ENCODE measurements at regions not wholly inside any gene's neighbourhood (a gene's known extent, or its start where the extent isn't known, plus 50 kb on each side); places are given as distances from the start of the nearest gene placed in this dataset.
A peak's percentile ranks its signal among the peaks of the same experiment; 100 is the strongest.

GRCh38 chr18:51668101-51668500 lies 470.6 kb upstream of the MEX3C start:
- Histone ChIP-seq H3K9ac (ENCODE audit: insufficient read depth, low read length) (no peak overlapping the region), H3K79me2 (ENCODE audit: control insufficient read depth, insufficient read depth, low read length) (no peaks in the 10 kb centered on the region), H3K36me3 (ENCODE audit: control insufficient read depth, insufficient read depth, low read length) (no peaks in the 10 kb centered on the region), H3K27me3 (ENCODE audit: control insufficient read depth, insufficient read depth, low read length) (no peaks in the 10 kb centered on the region), H3K4me3 (replicated peaks in 1 of 4; ENCODE audit: control extremely low read depth in 1 of 4, insufficient read depth in 1 of 4, low read depth in 3 of 4, low read length in 4 of 4) (no peak overlapping the region), H3K4me2 (ENCODE audit: extremely low read depth, insufficient read depth, low read length) (no peak overlapping the region), H4K20me1 (ENCODE audit: control insufficient read depth, extremely low read depth, insufficient read depth, low read length) (no peaks in the 10 kb centered on the region), H3K27ac (ENCODE audit: insufficient read depth, low read length) (no peak overlapping the region), H2AFZ (ENCODE audit: low read length) (no peak overlapping the region), H3K9me3 (ENCODE audit: control insufficient read depth, insufficient read depth, low read depth, low read length) (no peaks in the 10 kb centered on the region), H3K4me1 (ENCODE audit: control insufficient read depth, extremely low read depth, insufficient read depth, low read length) (no peaks in the 10 kb centered on the region)
- no peak for TF ChIP-seq EZH2 (IDR thresholded peaks at IDR 0.05; ENCODE audit: low read length, missing control alignments)
- TF ChIP-seq, protein P1, sequence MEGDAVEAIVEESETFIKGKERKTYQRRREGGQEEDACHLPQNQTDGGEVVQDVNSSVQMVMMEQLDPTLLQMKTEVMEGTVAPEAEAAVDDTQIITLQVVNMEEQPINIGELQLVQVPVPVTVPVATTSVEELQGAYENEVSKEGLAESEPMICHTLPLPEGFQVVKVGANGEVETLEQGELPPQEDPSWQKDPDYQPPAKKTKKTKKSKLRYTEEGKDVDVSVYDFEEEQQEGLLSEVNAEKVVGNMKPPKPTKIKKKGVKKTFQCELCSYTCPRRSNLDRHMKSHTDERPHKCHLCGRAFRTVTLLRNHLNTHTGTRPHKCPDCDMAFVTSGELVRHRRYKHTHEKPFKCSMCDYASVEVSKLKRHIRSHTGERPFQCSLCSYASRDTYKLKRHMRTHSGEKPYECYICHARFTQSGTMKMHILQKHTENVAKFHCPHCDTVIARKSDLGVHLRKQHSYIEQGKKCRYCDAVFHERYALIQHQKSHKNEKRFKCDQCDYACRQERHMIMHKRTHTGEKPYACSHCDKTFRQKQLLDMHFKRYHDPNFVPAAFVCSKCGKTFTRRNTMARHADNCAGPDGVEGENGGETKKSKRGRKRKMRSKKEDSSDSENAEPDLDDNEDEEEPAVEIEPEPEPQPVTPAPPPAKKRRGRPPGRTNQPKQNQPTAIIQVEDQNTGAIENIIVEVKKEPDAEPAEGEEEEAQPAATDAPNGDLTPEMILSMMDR (conservative IDR thresholded peaks at IDR 0.05 in 1 of 2, IDR thresholded peaks at IDR 0.05 in 1 of 2; ENCODE audit: low read depth in 1 of 2, low read length in 2 of 2), result peak; percentile 34 to 61
- DNase-seq (ENCODE audit: low read depth in 2 of 2), result peak; percentile 11 to 36

DNA sequence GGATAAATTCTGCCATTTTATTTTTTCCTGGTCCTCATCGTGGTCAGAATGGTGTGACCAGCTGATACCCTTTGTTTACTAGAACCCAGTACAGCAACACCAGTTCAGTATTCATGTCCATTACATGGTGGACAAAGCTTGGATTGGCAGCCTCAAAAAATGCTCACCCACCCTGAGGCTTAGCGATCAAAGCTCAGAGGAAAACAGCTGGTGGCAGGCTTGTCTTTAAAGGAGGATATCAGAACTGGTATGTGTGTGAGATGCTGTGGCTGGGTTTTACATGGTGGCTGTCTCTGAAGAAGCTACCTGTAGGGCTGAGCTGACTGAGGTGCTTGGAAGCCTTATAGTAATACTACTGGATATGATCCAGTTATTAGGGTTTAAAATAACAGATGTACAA lies 471.1 kb upstream of the MEX3C start:
- no peaks in the 10 kb centered on the region for H3K4me1 ChIP-seq (ENCODE audit: control insufficient read depth, extremely low read depth, insufficient read depth, low read length)
- H3K27ac ChIP-seq (ENCODE audit: insufficient read depth, low read length), result no peak overlapping the region
- H3K27me3 ChIP-seq (ENCODE audit: control insufficient read depth, insufficient read depth, low read length), result no peaks in the 10 kb centered on the region
- H3K9me3 ChIP-seq (ENCODE audit: control insufficient read depth, insufficient read depth, low read depth, low read length), result no peaks in the 10 kb centered on the region
- DNase-seq (ENCODE audit: low read depth in 2 of 2), result no peak
- H3K79me2 ChIP-seq (ENCODE audit: control insufficient read depth, insufficient read depth, low read length), result no peaks in the 10 kb centered on the region
- no peak overlapping the region for H2AFZ ChIP-seq (ENCODE audit: low read length)
- no peak overlapping the region for H3K9ac ChIP-seq (ENCODE audit: insufficient read depth, low read length)
- H3K36me3 ChIP-seq (ENCODE audit: control insufficient read depth, insufficient read depth, low read length), result no peaks in the 10 kb centered on the region
- no peak overlapping the region for H3K4me2 ChIP-seq (ENCODE audit: extremely low read depth, insufficient read depth, low read length)
- H4K20me1 ChIP-seq (ENCODE audit: control insufficient read depth, extremely low read depth, insufficient read depth, low read length), result no peaks in the 10 kb centered on the region
- no peak for TF ChIP-seq EZH2 (IDR thresholded peaks at IDR 0.05; ENCODE audit: low read length, missing control alignments)
- TF ChIP-seq, protein P1 (conservative IDR thresholded peaks at IDR 0.05 in 1 of 2, IDR thresholded peaks at IDR 0.05 in 1 of 2; ENCODE audit: low read depth in 1 of 2, low read length in 2 of 2), result no peak
- H3K4me3 ChIP-seq (replicated peaks in 1 of 4; ENCODE audit: control extremely low read depth in 1 of 4, insufficient read depth in 1 of 4, low read depth in 3 of 4, low read length in 4 of 4), result no peak overlapping the region

DNA sequence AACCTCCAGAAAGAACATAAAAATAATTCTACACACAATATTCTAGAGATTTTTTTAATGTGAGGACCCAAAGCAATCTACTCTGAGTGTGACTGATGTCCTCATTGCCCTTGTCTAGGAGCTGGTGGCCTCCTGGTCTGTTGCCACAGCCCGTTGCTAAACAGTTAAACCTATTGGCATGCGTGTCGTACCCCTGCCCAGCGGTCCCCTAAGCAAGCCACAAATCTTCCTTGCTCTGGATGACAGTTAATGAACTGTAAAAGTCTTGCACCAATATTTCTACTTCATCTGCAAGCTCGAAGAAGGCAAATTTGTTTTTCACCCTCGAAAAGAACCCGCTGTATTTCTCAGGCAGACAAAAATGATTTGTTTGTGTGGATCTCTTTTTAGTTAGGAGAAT lies 489.1 kb upstream of the MEX3C start:
- TF ChIP-seq EZH2 (IDR thresholded peaks at IDR 0.05; ENCODE audit: low read length, missing control alignments), result no peak
- TF ChIP-seq, protein P1 (conservative IDR thresholded peaks at IDR 0.05 in 1 of 2, IDR thresholded peaks at IDR 0.05 in 1 of 2; ENCODE audit: low read depth in 1 of 2, low read length in 2 of 2), result no peak

More for the DNA sequence above, 489.1 kb upstream of the MEX3C start:
- no peaks in the 10 kb centered on the region for H3K36me3 ChIP-seq (ENCODE audit: control insufficient read depth, insufficient read depth, low read length)
- H3K9me3 ChIP-seq (ENCODE audit: control insufficient read depth, insufficient read depth, low read depth, low read length), result no peaks in the 10 kb centered on the region
- no peaks in the 10 kb centered on the region for H3K4me1 ChIP-seq (ENCODE audit: control insufficient read depth, extremely low read depth, insufficient read depth, low read length)
- no peak overlapping the region for H3K27ac ChIP-seq (ENCODE audit: insufficient read depth, low read length)
- H3K79me2 ChIP-seq (ENCODE audit: control insufficient read depth, insufficient read depth, low read length), result no peaks in the 10 kb centered on the region
- H3K27me3 ChIP-seq (ENCODE audit: control insufficient read depth, insufficient read depth, low read length), result no peaks in the 10 kb centered on the region
- no peak overlapping the region for H3K9ac ChIP-seq (ENCODE audit: insufficient read depth, low read length)
- no peak overlapping the region for H2AFZ ChIP-seq (ENCODE audit: low read length)
- H3K4me3 ChIP-seq (replicated peaks in 1 of 4; ENCODE audit: control extremely low read depth in 1 of 4, insufficient read depth in 1 of 4, low read depth in 3 of 4, low read length in 4 of 4), result no peak overlapping the region
- H3K4me2 ChIP-seq (ENCODE audit: extremely low read depth, insufficient read depth, low read length), result no peak overlapping the region
- H4K20me1 ChIP-seq (ENCODE audit: control insufficient read depth, extremely low read depth, insufficient read depth, low read length), result no peaks in the 10 kb centered on the region
- no peak for DNase-seq (ENCODE audit: low read depth in 2 of 2)

Data from fibroblast of lung (primary cell).